SK-N-SH (cell line): ENCODE measurements at regions not wholly inside any gene's neighbourhood (a gene's known extent, or its start where the extent isn't known, plus 50 kb on each side); places are given as distances from the start of the nearest gene placed in this dataset.

ENCODE experiments used
- CTCF ChIA-PET: fragments of 300-600, 350-600 bp; formaldehyde crosslinking; extraction: SDS; loops from one replicate; lab custom pipeline; 2021; lab: Yijun Ruan, JAX
- POLR2A ChIA-PET: fragments of 350-600 bp; sonication (Branson Sonifier 250); formaldehyde crosslinking; extraction: SDS; loops from one replicate; lab custom pipeline; 2020; ENCODE audit warnings: antibody characterized with exemption, inconsistent platforms; lab: Yijun Ruan, JAX
- DNase-seq: peaks from one replicate; pipeline ENCODE4 v3.0.0; 2012
- H2AFZ ChIP-seq: fragments of 200-600 bp; sonication (generic); 2 replicates; pipeline ENCODE4 v1.8.1; 2016; ENCODE audit warnings: antibody characterized with exemption, mild to moderate bottlenecking, low read depth
- H3F3A ChIP-seq: fragments of 200-600 bp; sonication (generic); replicated peaks from 2 replicates; pipeline ENCODE3; 2016; ENCODE audit warnings: antibody characterized with exemption, mild to moderate bottlenecking; ENCODE audit not compliant: insufficient read depth
- H3K27ac ChIP-seq, 2 experiments: fragments of 200-500 bp in 1 of 2; fragments of 200-600 bp in 1 of 2; sonication (Bioruptor generic) in 1 of 2; sonication (generic), shearing (Covaris generic) in 1 of 2; 2 replicates each; pipeline versions ENCODE4 v1.5.1 to v1.6.1; 2014 to 2016; ENCODE audit warnings: low read depth in 2 of 2, inconsistent platforms in 1 of 2, low read length in 1 of 2, mild to moderate bottlenecking in 1 of 2, mixed read lengths in 1 of 2
- H3K27me3 ChIP-seq: fragments of 200-600 bp; sonication (generic), shearing (Covaris generic); 2 replicates; pipeline ENCODE4 v1.6.1; 2016; ENCODE audit warnings: mixed run types; ENCODE audit not compliant: insufficient read depth
- H3K36me3 ChIP-seq, 2 experiments: fragments of 200-500 bp in 1 of 2; fragments of 200-600 bp in 1 of 2; sonication (Bioruptor generic) in 1 of 2; sonication (generic) in 1 of 2; replicated peaks in 1 of 2; 2 replicates each; pipeline versions ENCODE3 to v1.5.1; 2014 to 2016; ENCODE audit warnings: low read length in 1 of 2, mild to moderate bottlenecking in 1 of 2; ENCODE audit not compliant: insufficient read depth in 2 of 2, control insufficient read depth in 1 of 2
- H3K4me1 ChIP-seq, 2 experiments: fragments of 200-500 bp in 1 of 2; fragments of 200-600 bp in 1 of 2; sonication (Bioruptor generic) in 1 of 2; sonication (generic), shearing (Covaris generic) in 1 of 2; 2 replicates each; pipeline versions ENCODE4 v1.5.1 to v1.6.1; 2014 to 2016; ENCODE audit warnings: low read depth in 1 of 2, low read length in 1 of 2, mixed run types in 1 of 2; ENCODE audit not compliant: insufficient read depth in 2 of 2, control insufficient read depth in 1 of 2
- H3K4me2 ChIP-seq: fragments of 200-600 bp; sonication (generic), shearing (Covaris generic); 2 replicates; pipeline ENCODE4 v1.6.1; 2017; ENCODE audit warnings: mixed run types
- H3K4me3 ChIP-seq, 2 experiments: fragments of 200-500 bp in 1 of 2; fragments of 200-600 bp in 1 of 2; sonication (Bioruptor generic) in 1 of 2; sonication (generic), shearing (Covaris generic) in 1 of 2; 2 replicates each; pipeline versions ENCODE4 v1.5.1 to v1.8.1; 2014 to 2016; ENCODE audit warnings: low read depth in 2 of 2, inconsistent platforms in 1 of 2, low read length in 1 of 2, mild to moderate bottlenecking in 1 of 2, mixed read lengths in 1 of 2, moderate library complexity in 1 of 2
- H3K79me2 ChIP-seq: fragments of 200-600 bp; sonication (generic); 2 replicates; pipeline ENCODE4 v1.8.1; 2017; ENCODE audit warnings: mild to moderate bottlenecking; ENCODE audit not compliant: insufficient read depth
- H3K9ac ChIP-seq: fragments of 200-600 bp; sonication (generic); 2 replicates; pipeline ENCODE4 v1.6.1; 2017; ENCODE audit warnings: mixed run types
- H3K9me2 ChIP-seq: fragments of 200-600 bp; sonication (generic); 2 replicates; pipeline ENCODE4 v1.6.1; 2017; ENCODE audit warnings: mixed run types
- H3K9me3 ChIP-seq: fragments of 200-600 bp; sonication (generic); 2 replicates; pipeline ENCODE4 v1.6.1; 2017; ENCODE audit warnings: mixed run types, mild to moderate bottlenecking, moderate library complexity
- H4K20me1 ChIP-seq: fragments of 200-600 bp; sonication (generic); 2 replicates; pipeline ENCODE4 v1.6.1; 2017; ENCODE audit warnings: mild to moderate bottlenecking, mixed run types; ENCODE audit not compliant: insufficient read depth
- CTCF ChIP-seq: fragments of 200-600 bp; sonication (generic); IDR thresholded peaks from 2 replicates; pipeline ENCODE4 v1.6.1; 2017; ENCODE audit warnings: antibody characterized with exemption, mild to moderate bottlenecking, moderate library complexity
- EP300 ChIP-seq, 2 experiments: IDR thresholded peaks; 2 replicates each; pipeline versions ENCODE4 v1.4.0 to v1.6.1; 2012; ENCODE audit warnings: borderline replicate concordance in 1 of 2, low read depth in 1 of 2, low read length in 1 of 2
- EZH2phosphoT487 ChIP-seq: fragments of 200-600 bp; sonication (generic); IDR thresholded peaks from 2 replicates; pipeline ENCODE4 v1.6.1; 2017; ENCODE audit warnings: low read depth, mixed run types, mild to moderate bottlenecking, antibody characterized with exemption, moderate library complexity, borderline replicate concordance
- FOSL2 ChIP-seq: IDR thresholded peaks from 2 replicates; pipeline ENCODE4 v1.4.0; 2012; ENCODE audit warnings: low read depth, mild to moderate bottlenecking, moderate library complexity, borderline replicate concordance
- FOXJ3 ChIP-seq: sonication (generic); formaldehyde crosslinking; IDR thresholded peaks from 2 replicates; pipeline ENCODE4 v1.5.1; 2020; ENCODE audit warnings: mild to moderate bottlenecking, missing genetic modification reagents
- GABPA ChIP-seq: IDR thresholded peaks from 2 replicates; pipeline ENCODE4 v1.4.0; 2012; ENCODE audit warnings: low read depth, mild to moderate bottlenecking
- GATA2 ChIP-seq: sonication (generic); formaldehyde crosslinking; IDR thresholded peaks from 2 replicates; pipeline ENCODE4 v1.5.0; 2020; ENCODE audit warnings: mild to moderate bottlenecking, missing genetic modification reagents
- IRF3 ChIP-seq: fragments of 150-350 bp; IDR thresholded peaks from 2 replicates; pipeline ENCODE4 v1.6.1; 2016; ENCODE audit warnings: mild to moderate bottlenecking, low read depth, low read length
- MAX ChIP-seq: IDR thresholded peaks from 2 replicates; pipeline ENCODE4 v1.4.0; 2012; ENCODE audit warnings: low read depth
- POLR2AphosphoS5 ChIP-seq: IDR thresholded peaks from 2 replicates; pipeline ENCODE4 v1.6.1; 2012; ENCODE audit warnings: low read depth, low read length
- RAD21 ChIP-seq: IDR thresholded peaks from 2 replicates; pipeline ENCODE4 v1.6.1; 2012; ENCODE audit warnings: mild to moderate bottlenecking, low read length
- RCOR1 ChIP-seq: fragments of 150-350 bp; IDR thresholded peaks from 2 replicates; pipeline ENCODE4 v1.6.1; 2017; ENCODE audit warnings: antibody characterized with exemption, low read length
- RFX5 ChIP-seq: IDR thresholded peaks from 2 replicates; pipeline ENCODE4 v1.6.1; 2012; ENCODE audit warnings: mild to moderate bottlenecking, improper control_type of control experiment, low read length
- SMC3 ChIP-seq: IDR thresholded peaks from 2 replicates; pipeline ENCODE4 v1.6.1; 2012; ENCODE audit warnings: low read depth, low read length, improper control_type of control experiment
- TCF12 ChIP-seq: IDR thresholded peaks from 2 replicates; pipeline ENCODE4 v1.4.0; 2012
- USF2 ChIP-seq: fragments of 150-350 bp; IDR thresholded peaks from 2 replicates; pipeline ENCODE4 v1.6.1; 2017; ENCODE audit warnings: antibody characterized with exemption, low read length, low read depth, borderline replicate concordance
- WGBS: methylation state at CpG from one replicate; pipeline ENCODE4 v1.1.6; 2017; ENCODE audit warnings: low lambda C conversion rate; 5-methylcytosine and 5-hydroxymethylcytosine counted together

- no peak overlapping the region for H3K4me3 ChIP-seq
- TF ChIP-seq CTCF (no peak), GATA2 (CRISPR knock-in tag) (no peak), FOSL2 (no peak), SMC3 (no peak), IRF3 (no peak), FOXJ3 (CRISPR knock-in tag) (no peak), USF2 (no peak), EZH2phosphoT487 (no peak), RFX5 (no peak), RCOR1 (no peak), EP300 (IDR thresholded peaks at IDR 0.05; ENCODE audit: borderline replicate concordance in 1 of 2, low read depth in 1 of 2, low read length in 1 of 2) (no peak), GABPA (no peak), TCF12 (no peak), MAX (no peak)
- H3F3A ChIP-seq, result no peaks in the 10 kb centered on the region
- no peaks in the 10 kb centered on the region for H3K27me3 ChIP-seq
- CTCF ChIA-PET, result no interaction called here
- no peaks in the 10 kb centered on the region for H3K79me2 ChIP-seq
- H3K36me3 ChIP-seq, result no peaks in the 10 kb centered on the region
- H4K20me1 ChIP-seq, result no peaks in the 10 kb centered on the region
- H3K9me2 ChIP-seq, result no peaks in the 10 kb centered on the region
- no peaks in the 10 kb centered on the region for H3K4me1 ChIP-seq
- WGBS, result 29% methylated on average over 2 of the region's 2 CpGs
- H2AFZ ChIP-seq, result no peak overlapping the region
- no peak overlapping the region for H3K9ac ChIP-seq
- no peaks in the 10 kb centered on the region for H3K9me3 ChIP-seq
- no peak overlapping the region for H3K27ac ChIP-seq
- no peak for DNase-seq
- POLR2A ChIA-PET, result no interaction called here
- H3K4me2 ChIP-seq, result no peak overlapping the region
Observed at GRCh38 chr3:35043040-35043439, 596.3 kb upstream of the ARPP21 start.

GRCh38 chr3:35044190-35044589 is 595.1 kb upstream of the ARPP21 start:
- 11% methylated on average over 1 of the region's 1 CpG for WGBS
- H4K20me1 ChIP-seq, result no peaks in the 10 kb centered on the region
- POLR2A ChIA-PET, result no interaction called here

More at GRCh38 chr3:35044190-35044589, 595.1 kb upstream of the ARPP21 start:
- H2AFZ ChIP-seq, result no peak overlapping the region
- H3K36me3 ChIP-seq, result no peaks in the 10 kb centered on the region
- TF ChIP-seq RAD21 (no peak), POLR2AphosphoS5 (no peak), FOSL2 (no peak)
- CTCF ChIA-PET, result no interaction called here
- no peak overlapping the region for H3K4me2 ChIP-seq
- no peak overlapping the region for H3K4me3 ChIP-seq
- no peaks in the 10 kb centered on the region for H3F3A ChIP-seq
- no peak for DNase-seq
- H3K79me2 ChIP-seq, result no peaks in the 10 kb centered on the region
- H3K27me3 ChIP-seq, result no peaks in the 10 kb centered on the region
- H3K9ac ChIP-seq, result no peak overlapping the region
- H3K4me1 ChIP-seq, result no peaks in the 10 kb centered on the region
- no peaks in the 10 kb centered on the region for H3K9me2 ChIP-seq
- no peaks in the 10 kb centered on the region for H3K9me3 ChIP-seq
- H3K27ac ChIP-seq, result no peak overlapping the region
